Transverse colon (tissue), 4 donors: ENCODE measurements at regions not wholly inside any gene's neighbourhood (a gene's known extent, or its start where the extent isn't known, plus 50 kb on each side); places are given as distances from the start of the nearest gene placed in this dataset.

ENCODE experiments used
- DNase-seq: peaks from one replicate; pipeline ENCODE4 v3.0.0-alpha.2; 2019
- H3K27ac ChIP-seq, 4 donors: fragments of 200-600 bp; sonication (generic); 2 replicates each; pipeline ENCODE4 v1.5.1; 2016 to 2018; ENCODE audit warnings: inconsistent platforms in 4 of 4
- H3K27me3 ChIP-seq: fragments of 200-600 bp; sonication (generic); 2 replicates; pipeline ENCODE4 v1.5.1; 2017; ENCODE audit warnings: inconsistent platforms
- H3K36me3 ChIP-seq, 4 donors: fragments of 200-600 bp; sonication (generic); 2 replicates each; pipeline ENCODE4 v1.5.1; 2017 to 2019; ENCODE audit warnings: inconsistent platforms in 4 of 4
- H3K4me1 ChIP-seq, 4 donors: fragments of 200-600 bp; sonication (generic); 2 replicates each; pipeline ENCODE4 v1.5.1; 2017 to 2020; ENCODE audit warnings: inconsistent platforms in 4 of 4
- H3K4me3 ChIP-seq, 4 donors: fragments of 200-600 bp; sonication (generic); 1 replicate in 1 of 4; 2 replicates in 3 of 4; pipeline versions ENCODE4 v1.5.1 to v1.6.1; 2017 to 2019; ENCODE audit warnings: inconsistent platforms in 4 of 4
- H3K9me3 ChIP-seq, 2 donors: fragments of 200-600 bp; sonication (generic); 2 replicates each; pipeline ENCODE4 v1.5.1; 2017 to 2019; ENCODE audit warnings: inconsistent platforms in 2 of 2
- EP300 ChIP-seq: sonication (generic); formaldehyde crosslinking; IDR thresholded peaks from one replicate; pipeline ENCODE4 v1.6.1; 2017; ENCODE audit warnings: antibody characterized with exemption, low read depth
- POLR2A ChIP-seq: fragments of 450-650 bp; IDR thresholded peaks from one replicate; pipeline ENCODE4 v1.6.1; 2016; ENCODE audit warnings: antibody characterized with exemption, mild to moderate bottlenecking, moderate library complexity
- POLR2AphosphoS5 ChIP-seq, 3 donors: sonication (generic); formaldehyde crosslinking; IDR thresholded peaks; one replicate each; pipeline ENCODE4 v1.6.1; 2016; ENCODE audit warnings: antibody characterized with exemption in 3 of 3
- WGBS, 2 donors: methylation state at CpG; one replicate each; pipeline ENCODE4 v1.1.5; 2018; ENCODE audit warnings: low coverage in 1 of 2; 5-methylcytosine and 5-hydroxymethylcytosine counted together
- in situ Hi-C, 4 donors: fragments of 200-750 bp; cut with MboI; loops; one replicate each; pipeline versions ENCODE4 v1.15.0 to v1.15.1; 2017; ENCODE audit warnings: low sequenced_read_pairs in 3 of 4, low pct_ligation_motif_present in 1 of 4, low pct_unique_long_range_greater_than_20kb in 1 of 4
- intact Hi-C: fragments of 100-400 bp; cut with DNase I; formaldehyde crosslinking; loops from one replicate; pipeline ENCODE4 v1.15.1; 2023; ENCODE audit warnings: low total_unique reads
- TF ChIP-seq, protein P1 (sequence below), 5 experiments: fragments of 200-600 bp in 3 of 5; fragments of 450-650 bp in 2 of 5; sonication (generic) in 3 of 5; IDR thresholded peaks; 1 replicate in 2 of 5; 2 replicates in 3 of 5; pipeline ENCODE4 v1.5.1; 2016 to 2017; ENCODE audit warnings: antibody characterized with exemption in 5 of 5, inconsistent platforms in 3 of 5, mild to moderate bottlenecking in 2 of 5, moderate library complexity in 1 of 5

- TF ChIP-seq EP300 (no peak), POLR2A (no peak), POLR2AphosphoS5 (IDR thresholded peaks at IDR 0.05) (no peak)
- TF ChIP-seq, protein P1, sequence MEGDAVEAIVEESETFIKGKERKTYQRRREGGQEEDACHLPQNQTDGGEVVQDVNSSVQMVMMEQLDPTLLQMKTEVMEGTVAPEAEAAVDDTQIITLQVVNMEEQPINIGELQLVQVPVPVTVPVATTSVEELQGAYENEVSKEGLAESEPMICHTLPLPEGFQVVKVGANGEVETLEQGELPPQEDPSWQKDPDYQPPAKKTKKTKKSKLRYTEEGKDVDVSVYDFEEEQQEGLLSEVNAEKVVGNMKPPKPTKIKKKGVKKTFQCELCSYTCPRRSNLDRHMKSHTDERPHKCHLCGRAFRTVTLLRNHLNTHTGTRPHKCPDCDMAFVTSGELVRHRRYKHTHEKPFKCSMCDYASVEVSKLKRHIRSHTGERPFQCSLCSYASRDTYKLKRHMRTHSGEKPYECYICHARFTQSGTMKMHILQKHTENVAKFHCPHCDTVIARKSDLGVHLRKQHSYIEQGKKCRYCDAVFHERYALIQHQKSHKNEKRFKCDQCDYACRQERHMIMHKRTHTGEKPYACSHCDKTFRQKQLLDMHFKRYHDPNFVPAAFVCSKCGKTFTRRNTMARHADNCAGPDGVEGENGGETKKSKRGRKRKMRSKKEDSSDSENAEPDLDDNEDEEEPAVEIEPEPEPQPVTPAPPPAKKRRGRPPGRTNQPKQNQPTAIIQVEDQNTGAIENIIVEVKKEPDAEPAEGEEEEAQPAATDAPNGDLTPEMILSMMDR (IDR thresholded peaks at IDR 0.05): no peak
- Histone ChIP-seq H3K4me3 (no peak overlapping the region), H3K27ac (no peak overlapping the region), H3K36me3 (no peaks in the 10 kb centered on the region), H3K9me3 (no peaks in the 10 kb centered on the region), H3K27me3 (no peaks in the 10 kb centered on the region), H3K4me1 (no peaks in the 10 kb centered on the region)
- DNase-seq: no peak
- intact Hi-C loops (no loop called here), in situ Hi-C loops (no loop called here)
Measured at GRCh38 chr5:54825005-54825404, 160.4 kb downstream of the ESM1 start.

- H3K27me3 ChIP-seq: no peaks in the 10 kb centered on the region
- no peaks in the 10 kb centered on the region for H3K36me3 ChIP-seq
- no peak for DNase-seq
- H3K4me3 ChIP-seq: no peak overlapping the region
- in situ Hi-C loops (no loop called here), intact Hi-C loops (no loop called here)
- H3K9me3 ChIP-seq: no peaks in the 10 kb centered on the region
- H3K4me1 ChIP-seq: no peaks in the 10 kb centered on the region
- H3K27ac ChIP-seq: no peak overlapping the region
- TF ChIP-seq, protein P1 (IDR thresholded peaks at IDR 0.05): no peak
- TF ChIP-seq EP300: no peak
- no peak for TF ChIP-seq POLR2AphosphoS5 (IDR thresholded peaks at IDR 0.05)
- no peak for TF ChIP-seq POLR2A
Measured at GRCh38 chr5:54823006-54823405, 162.4 kb downstream of the ESM1 start.

GRCh38 chr5:54822324-54822687 lies 163.1 kb downstream of the ESM1 start:
- in situ Hi-C loops (no loop called here), intact Hi-C loops (no loop called here)
- no peaks in the 10 kb centered on the region for H3K36me3 ChIP-seq
- no peaks in the 10 kb centered on the region for H3K4me1 ChIP-seq
- H3K27ac ChIP-seq: no peak overlapping the region
- H3K27me3 ChIP-seq: no peaks in the 10 kb centered on the region
- H3K9me3 ChIP-seq: no peaks in the 10 kb centered on the region
- WGBS, 2 donors: 96% methylated on average over 2 of the region's 2 CpGs; no CpG with 5 or more reads in 1 of the 2 donors
- TF ChIP-seq POLR2A (no peak), EP300 (no peak), POLR2AphosphoS5 (IDR thresholded peaks at IDR 0.05) (no peak)
- TF ChIP-seq, protein P1 (IDR thresholded peaks at IDR 0.05): no peak
- DNase-seq: no peak
- H3K4me3 ChIP-seq: no peak overlapping the region

GRCh38 chr5:54821445-54822323 lies 163.7 kb downstream of the ESM1 start:
- no peaks in the 10 kb centered on the region for H3K36me3 ChIP-seq
- 57 to 61% methylated on average over 3 to 4 of the region's 4 CpGs for WGBS, 2 donors
- DNase-seq: no peak
- TF ChIP-seq POLR2A (no peak), POLR2AphosphoS5 (IDR thresholded peaks at IDR 0.05) (no peak), EP300 (no peak)
- TF ChIP-seq, protein P1 (IDR thresholded peaks at IDR 0.05): no peak
- H3K9me3 ChIP-seq: no peaks in the 10 kb centered on the region
- H3K27me3 ChIP-seq: no peaks in the 10 kb centered on the region
- no peaks in the 10 kb centered on the region for H3K4me1 ChIP-seq
- in situ Hi-C loops: no loop called here
- no peak overlapping the region for H3K4me3 ChIP-seq
- no peak overlapping the region for H3K27ac ChIP-seq
- intact Hi-C loops: no loop called here
